ENCODE measurements at regions not wholly inside any gene's neighbourhood (a gene's known extent, or its start where the extent isn't known, plus 50 kb on each side); places are given as distances from the start of the nearest gene placed in this dataset.
A peak's percentile ranks its signal among the peaks of the same experiment; 100 is the strongest.

GRCh38 chr12:4025181-4026019, 152.2 kb upstream of the PARP11 start:
- DNase-seq: no peak

- no peak for DNase-seq
These were observed 151.5 kb upstream of the PARP11 start for GRCh38 chr12:4024701-4025100.

DNA sequence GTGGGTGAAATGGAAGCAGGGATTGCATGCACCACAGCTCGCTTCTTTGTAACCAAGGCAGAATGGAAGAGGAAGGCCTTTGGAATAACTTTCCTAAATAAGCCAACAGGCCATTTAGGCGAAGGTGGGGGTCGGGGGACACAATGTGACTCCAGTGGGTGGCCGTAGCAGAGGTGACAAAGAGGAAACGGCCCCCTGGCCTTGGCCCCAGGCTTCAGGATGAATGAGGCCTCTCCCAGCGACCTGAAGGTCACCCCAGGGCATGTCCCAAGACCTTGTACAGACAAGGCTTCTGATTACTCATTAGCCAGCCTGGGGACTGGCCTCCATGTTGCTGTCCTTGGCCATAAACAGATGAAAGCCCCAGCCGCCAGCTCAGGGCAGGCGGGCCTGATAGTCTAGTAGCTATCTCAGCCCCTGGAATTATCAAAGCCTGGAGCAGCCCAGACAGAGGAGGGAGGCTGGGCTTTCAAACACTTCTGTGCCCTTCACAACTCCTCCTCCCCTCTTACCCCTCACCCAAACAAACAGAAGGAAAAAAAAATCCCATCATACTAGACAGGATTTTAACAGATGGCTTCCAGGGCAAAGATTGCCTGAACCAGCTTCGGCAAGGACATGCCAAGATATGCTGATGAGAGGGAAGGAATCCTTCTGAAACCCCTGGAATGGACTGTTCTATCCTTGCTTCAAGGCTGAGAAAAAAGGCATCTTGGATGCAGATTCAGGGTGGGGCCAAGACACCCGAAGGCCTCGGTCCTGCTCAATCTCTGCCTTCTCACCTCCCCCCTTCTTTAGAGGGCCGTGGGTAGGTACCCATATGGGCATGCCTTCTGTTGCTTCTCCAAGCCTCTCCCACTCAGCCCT, 142.3 kb upstream of the PARP11 start:
- no peak for DNase-seq

DNA sequence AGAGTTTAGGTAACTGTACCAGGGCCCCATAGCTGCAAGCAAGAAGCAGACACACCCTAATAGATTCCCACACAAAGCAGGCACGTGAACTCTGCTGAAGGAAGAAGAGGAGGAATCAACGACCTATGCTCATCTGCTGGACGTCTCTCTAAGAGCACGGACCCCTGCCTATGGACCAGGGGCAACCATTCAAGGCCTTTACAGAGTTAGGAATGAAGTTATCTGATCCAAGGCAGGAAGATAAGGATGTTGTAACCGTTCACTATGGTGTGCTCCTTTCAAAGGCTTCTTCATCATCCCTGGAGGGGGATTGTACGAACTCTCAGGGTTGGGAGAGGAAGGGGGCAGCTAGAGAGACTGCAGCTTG, 141.6 kb upstream of the PARP11 start:
- no peak for DNase-seq

- DNase-seq: no peak
These were observed 141.2 kb upstream of the PARP11 start for GRCh38 chr12:4014444-4014843.

DNA sequence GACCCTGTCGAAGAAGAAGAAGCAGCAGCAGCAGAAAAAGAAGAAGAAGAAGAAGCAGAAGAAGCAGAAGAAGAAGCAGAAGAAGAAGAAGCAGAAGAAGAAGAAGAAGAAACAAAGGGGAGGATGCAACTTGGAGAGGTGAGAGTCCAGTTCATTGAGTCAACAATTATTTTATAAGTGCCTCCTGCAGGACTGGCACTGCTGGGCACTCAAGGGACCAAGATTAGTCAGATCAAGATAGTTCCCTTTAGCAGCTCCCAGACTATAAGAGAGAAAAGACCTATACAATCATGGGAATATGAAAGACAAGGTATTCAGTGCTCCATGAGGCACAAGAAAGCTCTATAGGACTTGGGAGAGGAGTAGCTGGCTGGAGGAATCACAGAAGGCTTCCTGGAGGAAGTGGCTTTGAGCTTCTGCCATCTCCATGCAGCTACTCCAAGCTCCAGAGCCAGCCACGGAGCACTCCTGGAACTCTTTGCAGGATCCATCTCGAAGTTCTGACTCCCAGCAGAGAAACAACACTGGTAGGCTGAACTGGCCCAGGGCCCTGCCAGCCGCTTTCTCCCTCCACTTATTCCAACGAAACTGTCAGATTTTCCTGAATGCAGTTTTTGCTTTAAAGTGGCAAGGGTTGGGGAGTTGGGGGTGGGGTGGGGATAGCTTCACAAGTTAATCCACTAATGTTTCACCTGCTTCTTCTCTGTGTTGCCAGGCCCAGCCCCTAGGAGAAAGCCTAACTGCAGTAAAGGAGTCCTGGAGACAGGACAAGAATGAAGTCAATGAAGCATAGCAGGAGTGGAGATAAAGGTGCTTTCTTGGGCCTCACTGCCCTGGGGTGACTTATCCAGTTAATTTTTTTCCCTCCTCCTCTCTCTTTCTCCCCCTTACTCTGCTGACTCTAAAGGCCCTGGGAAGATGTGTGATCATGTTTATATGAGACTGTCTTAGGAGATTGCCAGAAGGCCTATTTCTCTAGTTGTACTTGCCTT, 140.1 kb upstream of the PARP11 start:
- DNase-seq: no peak

GRCh38 chr12:4012073-4012472, 138.9 kb upstream of the PARP11 start:
- no peak for DNase-seq

GRCh38 chr12:4011597-4011996, 138.4 kb upstream of the PARP11 start:
- DNase-seq: no peak

- DNase-seq: no peak
These were observed 136.9 kb upstream of the PARP11 start for GRCh38 chr12:4009979-4010704.

GRCh38 chr12:4006743-4007142, 133.5 kb upstream of the PARP11 start:
- no peak for DNase-seq

- DNase-seq: no peak
These were observed 132.7 kb upstream of the PARP11 start for GRCh38 chr12:4005851-4006430.

GRCh38 chr12:4003576-4003975, 130.4 kb upstream of the PARP11 start:
- no peak for DNase-seq

GRCh38 chr12:4002601-4003000, 129.4 kb upstream of the PARP11 start:
- DNase-seq: no peak

DNA sequence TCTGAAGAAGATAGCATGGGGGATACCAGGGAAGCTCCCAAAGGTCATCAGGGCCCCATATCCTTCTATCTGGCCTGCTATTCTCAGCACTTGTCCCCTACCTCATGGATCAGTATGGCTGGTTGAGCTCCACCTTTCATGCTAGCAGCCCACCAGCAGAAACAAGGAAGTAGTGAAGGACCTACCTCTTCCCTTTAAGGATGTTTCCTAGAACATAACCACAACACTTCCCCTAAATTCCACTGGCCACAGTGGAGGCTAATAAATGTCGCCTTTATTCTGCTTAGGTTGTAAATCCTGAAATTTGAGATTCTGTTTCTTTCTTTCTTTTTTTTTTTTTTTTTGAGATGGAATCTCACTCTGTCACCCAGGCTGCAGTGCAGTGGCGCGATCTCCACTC, 128.6 kb upstream of the PARP11 start:
- no peak for DNase-seq

DNA sequence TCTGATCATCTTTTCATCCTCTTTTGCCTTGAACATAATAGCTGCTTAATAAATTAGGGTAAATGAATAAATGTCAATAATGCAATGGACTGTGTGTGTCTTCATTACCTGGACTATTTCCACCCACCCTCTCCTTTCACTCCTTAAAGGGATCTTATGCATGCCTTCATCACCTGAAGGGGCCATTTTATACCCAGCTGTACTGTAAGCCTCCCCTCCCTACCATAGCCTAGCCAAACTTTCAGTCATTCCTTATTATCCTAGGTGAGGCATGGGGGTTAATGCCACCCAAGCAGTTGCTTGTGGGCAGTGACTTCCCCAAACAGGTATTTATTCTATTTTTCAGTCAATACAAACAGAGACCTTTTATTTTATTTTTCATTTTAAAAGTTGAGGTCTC, 127.8 kb upstream of the PARP11 start:
- DNase-seq: no peak

DNA sequence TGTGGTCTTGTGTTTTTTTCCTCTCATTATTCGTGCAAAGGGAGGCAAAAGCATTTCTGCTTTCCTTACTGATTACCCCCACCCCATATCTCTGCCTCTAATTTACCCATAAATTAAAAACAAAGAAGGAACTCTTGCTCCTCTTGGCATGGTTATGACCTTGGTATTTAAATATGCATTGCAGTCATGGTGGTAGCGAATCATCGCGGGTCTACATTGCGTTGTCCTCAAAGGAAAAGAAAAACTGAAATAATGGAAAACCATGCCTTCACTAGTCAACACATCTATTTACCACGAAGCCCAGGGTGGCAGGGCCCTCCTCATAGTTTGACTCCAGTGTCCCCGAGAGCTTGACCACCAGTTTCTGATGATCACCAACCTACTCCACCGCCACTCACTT, 126.7 kb upstream of the PARP11 start:
- DNase-seq: no peak

DNA sequence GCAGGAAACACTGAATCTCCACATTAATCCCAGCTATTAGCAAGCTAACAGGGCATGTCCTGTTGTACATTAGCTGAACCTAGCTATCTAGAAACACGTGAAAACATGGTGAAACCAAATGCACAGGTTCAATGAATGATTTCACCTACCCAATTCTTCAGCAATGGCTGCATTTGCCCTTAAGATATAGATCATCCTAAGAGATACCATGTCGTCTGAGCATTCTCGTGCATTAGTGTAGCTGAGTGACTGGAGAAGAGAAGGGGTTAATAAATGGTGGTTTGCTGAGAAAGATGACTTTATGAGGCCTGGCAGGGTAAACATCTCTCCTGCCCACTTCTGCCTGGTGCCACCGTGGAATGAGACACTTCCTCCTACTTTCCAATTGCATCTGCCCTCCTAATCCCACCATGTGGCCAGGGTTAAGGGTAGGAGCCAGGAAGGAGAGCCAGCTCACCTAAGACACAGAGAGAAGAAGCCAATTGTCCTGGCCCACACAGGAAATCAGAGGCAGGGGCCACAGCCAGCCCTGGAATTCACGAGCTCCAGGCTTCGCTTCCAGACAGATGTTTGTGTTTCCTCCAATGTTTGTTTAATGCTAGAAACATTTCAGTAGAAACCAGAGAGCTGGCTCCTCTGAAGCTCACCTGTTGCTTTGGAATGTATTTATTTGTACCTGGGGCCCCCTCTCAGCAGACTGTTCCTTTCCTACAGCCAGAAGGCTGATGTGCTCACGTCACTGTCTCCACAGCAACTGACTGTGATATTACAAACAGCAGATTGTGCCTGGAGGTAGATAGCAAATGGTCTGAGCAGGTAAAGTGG, 126.0 kb upstream of the PARP11 start:
- peak; percentile 62 to 64 for DNase-seq

DNA sequence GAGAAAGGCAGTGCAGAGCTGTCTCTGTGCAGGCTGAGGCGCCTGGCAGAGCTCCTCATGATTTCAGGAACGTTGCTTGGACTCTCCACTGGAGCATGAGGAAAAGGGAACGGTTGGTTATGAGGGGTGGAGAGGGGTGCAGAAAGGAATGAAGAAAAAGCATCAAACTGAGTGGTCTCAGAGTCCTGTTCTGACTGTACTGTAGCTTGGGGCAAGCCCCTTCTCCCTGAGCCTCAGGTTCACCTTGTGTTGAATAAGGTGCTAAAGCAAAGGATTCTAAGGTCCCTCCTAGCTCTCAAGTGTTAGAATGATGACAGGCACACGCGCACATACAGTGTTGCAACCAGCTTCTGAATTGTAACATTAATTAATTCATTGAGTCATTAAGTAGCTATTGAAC, 125.2 kb upstream of the PARP11 start:
- DNase-seq: no peak

DNA sequence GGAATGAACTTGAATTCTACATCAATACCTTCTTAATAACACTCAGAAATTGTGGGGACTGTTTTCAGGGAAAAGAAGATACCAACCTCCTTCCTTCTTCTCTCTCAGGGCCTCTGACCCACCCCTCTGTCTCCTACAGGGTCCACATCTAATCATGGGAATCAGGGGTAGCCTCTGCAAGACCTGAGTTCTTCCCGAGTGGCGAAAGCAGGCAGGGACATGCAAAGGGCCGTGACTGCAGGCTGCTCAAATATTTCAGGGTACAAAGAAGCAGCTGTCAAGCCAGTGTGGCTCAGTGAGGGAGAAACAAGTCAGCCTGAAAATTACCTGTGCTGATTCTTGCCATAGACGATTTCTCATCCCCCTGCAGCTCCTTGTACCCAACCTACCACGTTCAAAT, 123.1 kb upstream of the PARP11 start:
- no peak for DNase-seq

- no peak for DNase-seq
These were observed 122.1 kb upstream of the PARP11 start for GRCh38 chr12:3995306-3995705.
